HG03060 (cell line): ENCODE measurements at regions not wholly inside any gene's neighbourhood (a gene's known extent, or its start where the extent isn't known, plus 50 kb on each side); places are given as distances from the start of the nearest gene placed in this dataset.
"Not testable (repeated sequence)": the region's sequence is repeated elsewhere in the genome, so short reads cannot be mapped to it uniquely, and the experiment has no call there.

Source experiments
- ATAC-seq: cut with Tn5 transposase; IDR thresholded peaks from one replicate; pipeline ENCODE4 v1.9.1; 2021; ENCODE audit warnings: low read depth, moderate number of reproducible peaks; ENCODE audit not compliant: unreplicated experiment

GRCh38 chr5:126058392-126058791 lies 364.8 kb upstream of the GRAMD2B start:
- not testable (repeated sequence) for ATAC-seq

GRCh38 chr5:126062398-126063221 lies 360.6 kb upstream of the GRAMD2B start:
- ATAC-seq = no peak

- ATAC-seq = no peak
These were observed 358.1 kb upstream of the GRAMD2B start for GRCh38 chr5:126065061-126065460.

- ATAC-seq = no peak
These were observed 356.4 kb upstream of the GRAMD2B start for GRCh38 chr5:126066836-126067235.

GRCh38 chr5:126067404-126067803 lies 355.8 kb upstream of the GRAMD2B start:
- no peak for ATAC-seq

DNA sequence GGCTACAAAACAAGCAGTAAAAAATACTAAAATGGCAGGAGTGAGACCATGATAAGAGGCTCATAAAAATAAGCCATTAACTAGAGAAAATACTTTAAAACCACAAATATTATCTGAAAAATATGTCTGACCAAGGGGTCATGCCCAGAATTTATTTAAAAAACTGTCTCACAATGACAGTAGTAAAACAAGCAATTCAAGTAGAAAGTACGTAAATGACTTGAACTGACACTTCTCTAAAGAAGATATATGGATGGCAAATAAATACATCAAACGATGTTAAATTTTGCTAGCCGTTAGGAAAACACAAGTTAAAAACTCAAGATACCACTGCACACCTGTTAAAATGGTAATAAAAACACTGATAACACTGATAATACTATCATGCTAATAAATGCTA lies 353.9 kb upstream of the GRAMD2B start:
- ATAC-seq = no peak

- ATAC-seq = no peak
These were observed 352.7 kb upstream of the GRAMD2B start for GRCh38 chr5:126070481-126070880.

DNA sequence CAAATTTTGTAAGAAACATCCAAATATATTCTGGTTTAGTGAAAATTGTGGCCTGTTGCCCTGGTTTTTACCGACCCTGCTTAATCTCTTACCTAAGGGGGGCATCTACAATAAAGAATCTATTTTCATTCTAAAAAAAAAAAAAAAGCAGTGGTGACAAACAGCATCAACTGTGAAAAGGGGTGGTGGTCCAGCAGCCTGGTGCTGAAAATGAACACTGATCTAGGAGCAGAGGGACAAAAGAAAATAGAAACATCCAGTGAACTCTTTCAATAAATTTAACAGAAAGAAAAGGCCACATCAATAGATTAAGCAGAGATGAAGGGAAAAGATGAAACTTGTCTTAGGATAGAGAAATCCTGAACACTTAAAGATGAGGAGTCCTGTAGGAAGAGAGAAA lies 348.7 kb upstream of the GRAMD2B start:
- no peak for ATAC-seq

GRCh38 chr5:126079266-126079665 lies 343.9 kb upstream of the GRAMD2B start:
- ATAC-seq = no peak

DNA sequence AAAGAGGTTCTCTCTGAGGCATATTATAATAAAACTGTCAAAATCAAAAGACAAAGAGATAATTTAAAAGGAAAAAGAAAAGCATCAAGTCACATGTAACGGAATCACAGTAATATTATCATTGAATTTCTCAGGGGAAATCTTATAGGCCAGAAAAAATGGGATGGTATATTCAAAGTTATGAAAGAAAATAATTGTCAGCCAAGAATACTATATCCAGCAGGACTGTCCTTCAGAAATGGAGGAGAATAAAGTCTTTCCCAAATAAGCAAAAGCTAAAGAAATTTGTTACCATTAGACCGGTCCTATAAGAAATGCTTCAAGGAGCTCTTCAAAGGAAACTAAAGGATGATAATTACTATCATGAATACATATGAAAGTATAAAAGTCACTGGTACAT lies 342.0 kb upstream of the GRAMD2B start:
- ATAC-seq = no peak

DNA sequence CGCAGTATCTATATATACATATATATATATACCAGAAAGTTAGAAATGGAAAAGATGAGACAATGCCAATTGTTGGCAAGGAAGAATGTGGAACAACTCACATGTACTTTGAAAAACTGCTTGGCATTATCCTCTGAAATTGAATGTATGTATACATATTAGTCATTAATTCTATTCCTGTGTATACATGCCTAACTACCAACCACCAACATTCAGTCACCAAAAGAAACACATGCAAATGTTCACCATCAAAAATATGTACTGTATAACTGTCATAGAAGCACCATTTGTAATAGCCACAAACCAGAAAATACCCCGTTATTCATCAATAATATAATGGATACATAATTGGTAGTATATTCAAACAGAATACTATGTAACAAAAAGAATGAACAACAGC lies 330.2 kb upstream of the GRAMD2B start:
- ATAC-seq = no peak

DNA sequence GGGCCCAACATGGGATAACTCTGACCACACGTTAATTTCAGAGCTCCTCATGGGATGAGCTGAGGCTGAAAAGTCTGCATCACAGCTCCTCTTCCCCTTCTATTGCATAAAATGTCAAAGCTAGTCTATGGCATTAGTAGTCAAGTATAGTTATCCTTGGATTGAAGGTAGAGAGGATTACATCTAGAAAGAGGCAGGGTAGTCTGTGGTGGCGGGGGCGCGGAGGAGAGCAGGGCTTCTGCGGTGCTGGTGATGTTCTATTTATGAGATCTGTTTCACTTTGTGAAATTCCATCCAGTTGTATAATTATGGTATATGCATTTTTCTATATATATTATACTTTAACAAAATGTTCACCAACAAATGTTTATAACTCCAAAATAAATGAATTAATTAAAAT lies 329.5 kb upstream of the GRAMD2B start:
- no peak for ATAC-seq

DNA sequence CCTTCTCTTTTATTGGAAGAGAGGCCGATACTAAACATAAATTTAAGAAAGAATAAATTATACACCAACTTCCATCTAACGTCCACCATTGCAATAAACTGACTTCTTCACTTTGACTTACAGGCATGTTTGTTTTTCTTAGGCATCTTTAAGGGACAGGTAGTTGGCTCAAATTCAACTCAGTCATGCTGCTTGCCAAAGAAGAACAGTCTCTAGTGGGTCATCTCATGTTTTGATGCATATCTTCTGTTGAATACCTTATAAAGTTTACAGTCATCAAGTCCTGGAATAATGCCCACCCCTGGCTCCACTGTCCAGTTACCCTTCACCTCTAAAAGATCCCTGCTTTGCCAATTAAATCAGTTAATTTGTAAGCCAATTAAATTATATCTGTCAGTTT lies 328.2 kb upstream of the GRAMD2B start:
- ATAC-seq = no peak

DNA sequence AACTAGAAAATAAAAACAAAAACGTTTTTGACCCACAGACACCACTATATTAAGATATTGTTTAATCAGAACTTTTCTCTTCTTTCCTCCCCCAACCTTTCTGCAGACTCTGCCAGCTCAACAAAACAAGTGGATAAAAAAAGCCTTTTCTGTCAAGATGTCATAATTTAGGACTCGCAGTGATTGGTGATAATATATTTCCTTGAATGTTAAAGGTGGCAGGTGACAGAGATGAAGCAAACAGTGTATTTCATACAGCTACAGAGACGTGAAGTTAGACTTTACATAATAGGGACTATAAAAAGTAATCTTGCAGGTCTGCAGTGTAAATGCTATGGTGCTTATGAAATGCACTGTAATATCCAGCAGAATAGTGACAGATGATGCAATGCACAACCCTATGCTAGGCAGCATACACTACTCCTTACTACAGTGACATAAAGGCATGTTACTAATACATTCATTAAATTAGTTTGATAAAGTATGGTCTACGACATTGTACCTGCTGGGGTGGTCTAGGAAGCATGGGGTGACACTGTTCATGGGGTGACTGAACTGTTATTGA lies 326.7 kb upstream of the GRAMD2B start:
- ATAC-seq = no peak

- ATAC-seq = no peak
These were observed 325.3 kb upstream of the GRAMD2B start for GRCh38 chr5:126097876-126098275.

GRCh38 chr5:126098330-126099017 lies 324.7 kb upstream of the GRAMD2B start:
- no peak for ATAC-seq

GRCh38 chr5:126099077-126099476 lies 324.1 kb upstream of the GRAMD2B start:
- no peak for ATAC-seq

GRCh38 chr5:126100767-126101166 lies 322.4 kb upstream of the GRAMD2B start:
- ATAC-seq = no peak

- ATAC-seq = no peak
These were observed 321.3 kb upstream of the GRAMD2B start for GRCh38 chr5:126101901-126102300.

DNA sequence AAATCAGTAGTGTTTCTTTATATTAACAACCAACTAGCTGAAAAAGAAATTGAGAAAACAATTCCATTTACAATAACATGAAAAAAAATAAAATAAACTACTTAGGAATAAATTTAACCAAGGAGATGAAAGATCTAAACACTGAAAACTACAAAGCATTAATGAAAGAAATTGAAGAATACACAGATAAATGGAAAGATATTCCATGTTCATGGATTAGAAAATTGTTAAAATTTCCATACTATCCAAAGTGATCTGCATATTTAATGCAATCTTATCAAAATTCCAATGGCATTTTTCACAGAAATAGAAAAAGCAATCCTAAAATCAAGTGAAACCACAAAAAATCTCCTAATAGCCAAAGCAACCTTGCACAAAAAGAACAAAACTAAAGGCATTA lies 320.2 kb upstream of the GRAMD2B start:
- no peak for ATAC-seq

GRCh38 chr5:126103868-126104267 lies 319.3 kb upstream of the GRAMD2B start:
- no peak for ATAC-seq

DNA sequence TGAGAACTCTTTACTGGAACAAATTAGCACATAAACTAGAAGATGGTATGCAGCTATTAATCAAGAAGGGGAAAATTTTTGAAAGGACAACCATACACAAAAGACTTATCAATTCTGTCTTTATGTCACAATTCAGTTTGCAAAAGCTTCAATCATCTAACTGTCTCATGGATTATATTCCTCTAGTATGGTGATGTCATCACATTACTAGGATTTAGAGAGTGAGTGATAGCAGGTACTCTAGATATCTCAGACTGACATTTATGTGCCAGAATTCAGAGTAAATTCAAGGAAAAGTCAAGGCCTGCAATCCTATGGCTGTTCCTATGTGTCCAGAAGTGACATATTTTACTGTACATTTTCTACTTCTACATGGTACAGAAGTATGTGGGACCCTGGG lies 318.9 kb upstream of the GRAMD2B start:
- ATAC-seq = no peak
